Panc1 (cell line): ENCODE measurements at regions not wholly inside any gene's neighbourhood (a gene's known extent, or its start where the extent isn't known, plus 50 kb on each side); places are given as distances from the start of the nearest gene placed in this dataset.

ENCODE experiments used
- CTCF ChIP-seq: fragments of 450-650 bp; IDR thresholded peaks from 2 replicates; pipeline ENCODE4 v1.5.1; 2017; ENCODE audit warnings: mild to moderate bottlenecking
- TCF7L2 ChIP-seq: IDR thresholded peaks from 2 replicates; pipeline ENCODE4 v1.6.1; 2011; ENCODE audit warnings: mild to moderate bottlenecking, low read depth, low read length, inconsistent platforms

- TF ChIP-seq TCF7L2 (no peak), CTCF (no peak)
Observed at GRCh38 chr13:111469916-111470506, 149.6 kb downstream of the TEX29 start.
